NCI-H1105 (cell line): ENCODE measurements at regions not wholly inside any gene's neighbourhood (a gene's known extent, or its start where the extent isn't known, plus 50 kb on each side); places are given as distances from the start of the nearest gene placed in this dataset.

Experiments used
- DNase-seq: peaks from one replicate; lab custom pipeline; 2025; lab: John Stamatoyannopoulos, UW

GRCh38 chr1:195376190-195376589 lies 1232.0 kb downstream of the KCNT2 start:
- DNase-seq = no peak

GRCh38 chr1:195373856-195374255 lies 1234.4 kb downstream of the KCNT2 start:
- no peak for DNase-seq

- DNase-seq = no peak
Observed at GRCh38 chr1:195345149-195345548, 1263.1 kb downstream of the KCNT2 start.

- no peak for DNase-seq
Observed at GRCh38 chr1:195337646-195338045, 1270.6 kb downstream of the KCNT2 start.

GRCh38 chr1:195336812-195337211 lies 1271.4 kb downstream of the KCNT2 start:
- DNase-seq = no peak

- no peak for DNase-seq
Observed at GRCh38 chr1:195335541-195335940, 1272.7 kb downstream of the KCNT2 start.

- no peak for DNase-seq
Observed at GRCh38 chr1:195332102-195332501, 1276.1 kb downstream of the KCNT2 start.

GRCh38 chr1:195328681-195329080 lies 1279.6 kb downstream of the KCNT2 start:
- DNase-seq = no peak

GRCh38 chr1:195328102-195328501 lies 1280.1 kb downstream of the KCNT2 start:
- no peak for DNase-seq

GRCh38 chr1:195327361-195327760 lies 1280.9 kb downstream of the KCNT2 start:
- DNase-seq = no peak

- no peak for DNase-seq
Observed at GRCh38 chr1:195326325-195326724, 1281.9 kb downstream of the KCNT2 start.

GRCh38 chr1:195325181-195325580 lies 1283.1 kb downstream of the KCNT2 start:
- DNase-seq = no peak

GRCh38 chr1:195306281-195306680 lies 1302.0 kb downstream of the KCNT2 start:
- no peak for DNase-seq

GRCh38 chr1:195294911-195295310 lies 1313.3 kb downstream of the KCNT2 start:
- DNase-seq = no peak

- DNase-seq = no peak
Observed at GRCh38 chr1:195278644-195279043, 1329.6 kb downstream of the KCNT2 start.

- DNase-seq = no peak
Observed at GRCh38 chr1:195275710-195276109, 1332.5 kb downstream of the KCNT2 start.

- DNase-seq = no peak
Observed at GRCh38 chr1:195251900-195252299, 1356.3 kb downstream of the KCNT2 start.

GRCh38 chr1:195243492-195243891 lies 1364.7 kb downstream of the KCNT2 start:
- no peak for DNase-seq

GRCh38 chr1:195241066-195241465 lies 1367.2 kb downstream of the KCNT2 start:
- DNase-seq = no peak

- DNase-seq = no peak
Observed at GRCh38 chr1:195238313-195238712, 1369.9 kb downstream of the KCNT2 start.

- no peak for DNase-seq
Observed at GRCh38 chr1:195236991-195237889, 1371.0 kb downstream of the KCNT2 start.

GRCh38 chr1:195218428-195219212 lies 1389.6 kb downstream of the KCNT2 start:
- no peak for DNase-seq

GRCh38 chr1:195202241-195202640 lies 1406.0 kb downstream of the KCNT2 start:
- DNase-seq = peak; percentile 19
